ENCODE measurements at regions not wholly inside any gene's neighbourhood (a gene's known extent, or its start where the extent isn't known, plus 50 kb on each side); places are given as distances from the start of the nearest gene placed in this dataset.

DNA sequence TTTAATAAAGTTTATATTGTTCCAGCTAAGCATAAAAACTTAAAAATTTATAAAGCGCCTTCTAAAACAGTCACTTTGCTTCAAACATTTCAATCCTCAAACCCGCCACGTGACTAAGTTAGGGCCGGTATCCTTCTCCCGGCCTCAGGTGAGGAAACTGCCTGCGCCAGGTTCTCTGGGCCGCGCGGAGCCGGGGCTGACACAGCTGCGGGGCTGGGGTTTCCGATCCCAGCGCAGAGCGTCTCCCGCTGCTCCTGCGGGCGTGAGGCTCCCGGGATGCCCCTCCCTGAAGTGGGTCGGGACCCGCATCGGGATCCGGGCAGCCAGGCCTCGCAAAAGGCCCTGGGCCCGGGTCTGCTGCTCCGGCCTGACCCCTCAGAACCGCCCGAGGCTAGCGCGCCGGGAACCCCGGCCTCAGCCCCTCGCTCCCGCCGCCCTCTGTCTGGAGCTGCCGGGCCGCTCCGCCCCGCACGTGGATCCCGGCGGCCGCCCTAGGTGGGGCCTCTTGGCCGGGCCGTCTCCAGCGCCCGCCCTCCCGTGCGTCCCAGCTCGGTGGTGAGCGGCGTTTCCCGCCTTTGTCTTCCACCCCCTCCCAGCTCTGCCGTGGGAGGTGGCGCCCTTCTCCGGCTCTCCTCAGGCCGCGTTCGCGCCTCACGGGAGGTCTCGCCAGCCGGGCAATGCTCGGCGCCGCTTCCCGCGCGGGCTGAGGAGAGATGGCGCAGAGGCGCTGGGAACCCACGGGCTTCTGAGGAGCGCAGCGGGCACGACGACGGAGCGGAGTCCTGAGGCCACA is 267.9 kb downstream of the DLL1 start:
- Histone ChIP-seq H3K27ac (ENCODE audit: low read depth, low read length) (no peak overlapping the region), H3K36me3 (ENCODE audit: insufficient read depth, low read length) (no peaks in the 10 kb centered on the region), H3K4me1 (ENCODE audit: insufficient read depth, low read length) (peaks cover 10% of the 10 kb centered on the region; the same call in 1 of the 2 replicates), H3K9me3 (ENCODE audit: insufficient read depth, low read depth, low read length) (no peaks in the 10 kb centered on the region), H3K9ac (ENCODE audit: low read depth, low read length) (no peak overlapping the region), H3K27me3 (ENCODE audit: insufficient read depth, low read length) (no peaks in the 10 kb centered on the region; the same call in 1 of the 2 replicates), H3K4me3 (ENCODE audit: low read length) (no peak overlapping the region)
- 95% methylated on average over 77 of the region's 77 CpGs for WGBS

DNA sequence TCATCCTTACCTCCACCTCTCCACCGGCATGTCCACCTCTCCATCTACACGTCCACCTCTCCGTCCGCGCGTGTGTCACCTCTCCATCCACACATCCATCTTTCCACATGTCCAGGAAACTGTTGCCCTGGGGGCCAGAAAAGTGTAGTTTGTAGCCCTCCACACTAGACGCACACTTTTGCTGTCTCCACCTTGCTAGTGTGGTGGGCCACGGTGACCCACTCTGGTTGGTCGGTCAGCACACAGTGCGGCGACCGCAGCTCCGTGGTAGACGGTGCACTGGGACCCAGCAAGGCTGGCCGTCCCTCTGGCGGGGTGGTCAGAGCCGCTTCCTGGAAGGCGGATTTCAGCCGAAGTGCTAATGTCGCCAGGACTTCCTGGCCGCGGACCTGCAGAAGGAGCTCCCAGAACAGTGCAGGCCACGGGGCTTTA is 268.6 kb downstream of the DLL1 start:
- 96% methylated on average over 23 of the region's 23 CpGs for WGBS
- no peaks in the 10 kb centered on the region for H3K9me3 ChIP-seq (ENCODE audit: insufficient read depth, low read depth, low read length)
- H3K27me3 ChIP-seq (ENCODE audit: insufficient read depth, low read length), result no peaks in the 10 kb centered on the region; the same call in 1 of the 2 replicates
- H3K36me3 ChIP-seq (ENCODE audit: insufficient read depth, low read length), result no peaks in the 10 kb centered on the region
- H3K4me1 ChIP-seq (ENCODE audit: insufficient read depth, low read length), result peaks cover 10% of the 10 kb centered on the region; the same call in 1 of the 2 replicates
- H3K9ac ChIP-seq (ENCODE audit: low read depth, low read length), result no peak overlapping the region
- H3K4me3 ChIP-seq (ENCODE audit: low read length), result no peak overlapping the region
- no peak overlapping the region for H3K27ac ChIP-seq (ENCODE audit: low read depth, low read length)

DNA sequence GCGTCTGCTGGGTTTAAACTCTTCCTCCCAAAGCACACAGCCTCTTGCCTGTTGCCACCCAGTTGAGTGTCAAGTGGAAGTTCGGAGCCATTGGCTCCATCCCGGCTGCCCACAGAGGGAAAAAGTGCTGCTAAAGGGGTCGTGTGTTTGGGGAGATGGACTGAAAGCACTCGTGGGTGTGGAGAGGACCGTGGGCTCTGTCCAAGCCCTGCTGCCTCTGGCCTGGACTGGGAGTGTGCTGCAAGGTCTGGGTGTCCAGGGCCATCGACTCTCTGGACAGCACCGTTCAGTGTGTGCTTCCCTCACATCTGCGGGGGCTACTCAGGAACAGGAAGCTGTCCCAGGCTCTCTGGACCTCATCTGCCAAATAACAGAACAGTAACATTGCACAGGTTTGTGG is 269.3 kb downstream of the DLL1 start:
- WGBS, result 94% methylated on average over 9 of the region's 9 CpGs

DNA sequence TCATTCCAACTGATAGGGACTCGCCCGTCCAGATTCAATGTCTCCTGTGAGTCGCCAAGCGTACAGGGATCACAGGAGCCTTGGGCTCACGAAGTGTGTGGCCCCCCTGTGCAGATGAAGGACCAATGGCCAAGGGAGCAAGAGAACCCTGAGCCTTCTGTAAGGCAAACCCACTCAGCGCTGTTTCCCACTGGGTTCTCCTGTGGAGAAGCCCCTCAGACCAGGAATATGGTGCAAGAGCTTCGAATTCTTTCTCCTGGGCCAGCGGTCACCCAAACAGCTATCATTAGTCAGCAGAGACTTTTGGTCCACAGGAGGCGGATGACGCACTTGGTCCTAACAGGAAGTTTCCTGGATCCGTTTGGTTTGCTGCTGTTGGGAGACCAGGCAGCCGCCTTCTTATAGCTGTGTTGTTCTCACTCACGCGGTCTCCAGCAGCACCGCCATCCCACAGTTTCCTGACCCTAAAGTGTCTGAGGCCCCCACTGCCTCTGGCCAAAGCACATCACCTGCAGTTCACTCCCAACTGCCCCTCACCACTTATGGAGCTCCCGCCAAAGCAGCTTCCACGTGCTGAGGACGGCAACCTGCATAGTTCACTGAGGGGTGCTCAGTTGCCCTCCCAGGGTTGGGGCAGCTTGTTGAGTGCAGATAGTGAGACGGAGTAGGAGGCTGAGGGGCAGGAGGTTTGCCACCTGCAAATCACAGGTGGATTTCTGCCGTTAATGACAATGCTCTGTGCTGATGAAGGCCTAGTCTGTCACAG is 268.6 kb downstream of the ERMARD start:
- Histone ChIP-seq H3K27ac (ENCODE audit: low read depth, low read length) (no peak overlapping the region), H3K4me3 (ENCODE audit: low read length) (no peak overlapping the region), H3K27me3 (ENCODE audit: insufficient read depth, low read length) (peaks cover 9% of the 10 kb centered on the region; the same call in 1 of the 2 replicates), H3K9ac (ENCODE audit: low read depth, low read length) (no peak overlapping the region), H3K36me3 (ENCODE audit: insufficient read depth, low read length) (no peaks in the 10 kb centered on the region), H3K9me3 (ENCODE audit: insufficient read depth, low read depth, low read length) (no peaks in the 10 kb centered on the region), H3K4me1 (ENCODE audit: insufficient read depth, low read length) (no peaks in the 10 kb centered on the region)
- WGBS, result 94% methylated on average over 20 of the region's 20 CpGs

More for the DNA sequence above, 269.3 kb downstream of the DLL1 start:
- Histone ChIP-seq H3K4me1 (ENCODE audit: insufficient read depth, low read length) (peaks cover 8% of the 10 kb centered on the region; the same call in 1 of the 2 replicates), H3K27ac (ENCODE audit: low read depth, low read length) (no peak overlapping the region), H3K9me3 (ENCODE audit: insufficient read depth, low read depth, low read length) (no peaks in the 10 kb centered on the region), H3K4me3 (ENCODE audit: low read length) (no peak overlapping the region), H3K9ac (ENCODE audit: low read depth, low read length) (no peak overlapping the region), H3K36me3 (ENCODE audit: insufficient read depth, low read length) (no peaks in the 10 kb centered on the region), H3K27me3 (ENCODE audit: insufficient read depth, low read length) (peaks cover 6% of the 10 kb centered on the region; the same call in 1 of the 2 replicates)

DNA sequence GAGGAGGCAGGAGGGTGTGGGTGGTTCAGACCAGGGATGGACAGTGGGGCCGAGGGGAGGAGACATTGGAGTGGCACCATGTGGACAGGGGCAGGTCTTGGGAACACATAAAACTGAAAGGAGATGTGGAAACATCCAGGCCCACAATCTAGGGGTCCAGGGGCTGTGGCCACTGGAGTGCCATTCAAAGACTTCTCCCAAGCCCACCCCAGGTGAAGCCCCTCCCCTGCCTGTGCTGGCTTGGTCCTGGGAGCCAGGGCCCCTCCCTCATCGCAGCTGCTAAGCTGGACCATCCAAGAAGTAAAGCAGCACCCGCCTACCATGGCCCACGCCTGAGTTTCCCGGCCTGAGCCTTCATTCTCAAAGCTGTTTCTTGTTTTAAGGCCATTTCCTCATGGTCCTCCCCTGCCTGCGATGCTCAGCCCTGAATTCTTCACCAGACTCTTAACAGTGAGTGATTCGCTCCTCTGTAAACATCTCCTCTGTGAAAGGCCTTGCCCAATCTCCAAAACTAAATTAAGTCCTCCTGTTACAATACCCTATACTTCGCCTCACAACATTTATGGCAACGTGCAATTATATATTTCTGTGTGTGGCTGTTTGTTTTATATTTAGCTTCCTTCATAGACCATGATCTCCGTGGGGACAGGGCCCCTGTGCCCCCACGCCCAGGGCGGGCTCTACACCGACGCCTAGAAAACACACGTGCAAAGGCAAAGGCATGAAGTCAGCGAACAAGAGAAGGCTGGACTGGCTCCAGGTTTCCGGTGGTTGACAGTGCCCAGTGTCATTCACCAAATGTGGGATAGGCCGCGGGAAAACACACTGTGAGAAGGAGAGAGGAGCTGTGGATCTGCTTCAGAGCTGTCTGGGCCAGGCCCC is 267.8 kb downstream of the ERMARD start:
- Histone ChIP-seq H3K4me3 (ENCODE audit: low read length) (no peak overlapping the region), H3K27ac (ENCODE audit: low read depth, low read length) (no peak overlapping the region), H3K9ac (ENCODE audit: low read depth, low read length) (no peak overlapping the region), H3K4me1 (ENCODE audit: insufficient read depth, low read length) (no peaks in the 10 kb centered on the region), H3K36me3 (ENCODE audit: insufficient read depth, low read length) (no peaks in the 10 kb centered on the region), H3K9me3 (ENCODE audit: insufficient read depth, low read depth, low read length) (no peaks in the 10 kb centered on the region), H3K27me3 (ENCODE audit: insufficient read depth, low read length) (peaks cover 10% of the 10 kb centered on the region; the same call in 1 of the 2 replicates)
- 88% methylated on average over 18 of the region's 19 CpGs for WGBS

DNA sequence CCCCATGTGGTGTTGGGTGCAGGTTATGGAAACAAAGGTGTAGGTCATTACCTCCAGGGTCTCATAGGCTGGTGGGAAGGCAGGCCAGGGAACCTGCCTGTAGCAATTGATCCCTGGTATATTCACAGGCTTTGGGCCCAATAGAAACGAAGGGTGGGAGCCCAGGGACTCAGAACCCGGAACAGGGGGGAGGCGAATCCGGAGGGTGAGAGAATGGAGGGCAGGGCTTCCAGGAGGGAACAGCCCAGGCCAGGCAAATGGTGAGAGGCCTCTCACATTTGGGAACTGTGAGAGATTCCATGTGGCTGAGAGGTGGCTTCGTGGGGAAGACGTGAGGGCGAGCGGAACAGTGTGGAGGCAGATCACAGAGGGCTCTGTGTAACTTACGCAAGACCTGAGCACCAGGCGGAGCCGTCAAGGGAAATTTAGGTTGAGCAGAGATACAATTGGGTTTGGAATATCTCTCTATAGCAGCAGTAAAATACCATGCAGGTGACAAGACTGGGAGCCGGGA is 267.1 kb downstream of the ERMARD start:
- H3K27ac ChIP-seq (ENCODE audit: low read depth, low read length), result no peak overlapping the region
- no peaks in the 10 kb centered on the region for H3K36me3 ChIP-seq (ENCODE audit: insufficient read depth, low read length)
- 94% methylated on average over 12 of the region's 12 CpGs for WGBS
- no peak overlapping the region for H3K4me3 ChIP-seq (ENCODE audit: low read length)
- no peaks in the 10 kb centered on the region for H3K4me1 ChIP-seq (ENCODE audit: insufficient read depth, low read length)
- no peak overlapping the region for H3K9ac ChIP-seq (ENCODE audit: low read depth, low read length)
- peaks cover 10% of the 10 kb centered on the region; the same call in 1 of the 2 replicates for H3K27me3 ChIP-seq (ENCODE audit: insufficient read depth, low read length)
- 0 out of 2 replicates have a peak, but pooled peaks cover under 1% of the 10 kb centered on the region for H3K9me3 ChIP-seq (ENCODE audit: insufficient read depth, low read depth, low read length)

DNA sequence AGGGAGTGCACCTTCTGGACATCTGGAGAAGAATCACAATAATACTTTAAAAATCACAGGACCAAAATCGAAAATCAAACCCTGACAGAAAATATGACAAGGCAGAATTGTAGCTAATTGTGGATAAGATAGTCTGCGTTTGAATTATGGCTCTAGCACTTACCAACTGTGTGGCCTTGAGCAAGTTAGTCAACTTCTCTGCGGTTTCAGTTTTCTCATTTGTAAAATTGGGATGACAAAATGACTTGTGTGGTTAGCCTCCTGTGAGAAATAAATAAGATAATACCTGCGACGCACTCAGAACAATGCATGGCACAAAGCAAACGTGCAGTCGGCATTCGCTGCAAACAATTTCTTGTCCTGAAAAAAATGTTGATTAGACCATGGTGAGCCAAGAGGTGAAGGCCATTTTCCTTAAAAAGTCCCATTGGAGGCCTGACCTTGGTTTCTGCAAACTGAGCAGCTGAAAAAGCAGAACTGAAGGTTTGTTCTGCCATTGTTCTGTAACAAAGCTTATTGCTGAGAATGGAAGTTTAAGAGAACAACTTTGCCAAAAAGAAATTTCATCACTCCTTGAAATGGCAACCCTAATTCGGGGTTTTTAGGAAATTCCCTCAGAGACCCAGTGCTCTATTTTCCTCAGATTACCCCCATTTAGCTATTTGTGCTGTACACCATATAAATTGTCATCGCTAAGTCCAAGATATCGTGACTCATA is 266.3 kb downstream of the ERMARD start:
- Histone ChIP-seq H3K9me3 (ENCODE audit: insufficient read depth, low read depth, low read length) (0 out of 2 replicates have a peak, but pooled peaks cover 3% of the 10 kb centered on the region), H3K4me1 (ENCODE audit: insufficient read depth, low read length) (no peaks in the 10 kb centered on the region), H3K36me3 (ENCODE audit: insufficient read depth, low read length) (no peaks in the 10 kb centered on the region), H3K4me3 (ENCODE audit: low read length) (no peak overlapping the region), H3K9ac (ENCODE audit: low read depth, low read length) (no peak overlapping the region), H3K27me3 (ENCODE audit: insufficient read depth, low read length) (peaks cover 10% of the 10 kb centered on the region; the same call in 1 of the 2 replicates), H3K27ac (ENCODE audit: low read depth, low read length) (no peak overlapping the region)
- whole genome bisulfite sequencing, result 95% methylated on average over 11 of the region's 11 CpGs

DNA sequence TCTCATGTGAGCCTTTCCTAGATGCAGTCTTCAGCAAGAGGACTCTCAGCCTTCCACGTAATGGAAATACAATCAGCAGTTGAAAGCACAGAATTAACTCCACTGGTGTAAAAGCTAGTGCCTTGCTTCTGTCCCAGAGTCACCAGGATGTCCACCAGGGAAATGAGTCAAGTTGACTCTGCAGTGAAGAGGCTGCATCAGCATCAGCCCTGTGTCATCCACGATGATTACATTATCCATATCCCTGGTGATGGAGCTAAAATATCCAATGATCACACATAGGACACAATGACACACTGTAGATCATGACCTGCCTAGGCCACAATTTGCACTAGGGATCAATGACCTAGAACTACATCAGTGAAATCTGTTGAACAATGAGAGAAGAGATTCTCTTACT is 262.4 kb downstream of the ERMARD start:
- 0 out of 2 replicates have a peak, but pooled peaks cover 3% of the 10 kb centered on the region for H3K9me3 ChIP-seq (ENCODE audit: insufficient read depth, low read depth, low read length)
- H3K27me3 ChIP-seq (ENCODE audit: insufficient read depth, low read length), result 0 out of 2 replicates have a peak, but pooled peaks cover 10% of the 10 kb centered on the region
- no peak overlapping the region for H3K4me3 ChIP-seq (ENCODE audit: low read length)
- H3K27ac ChIP-seq (ENCODE audit: low read depth, low read length), result no peak overlapping the region
- peaks cover 11% of the 10 kb centered on the region for H3K4me1 ChIP-seq (ENCODE audit: insufficient read depth, low read length)
- WGBS, result 91% methylated on average over 2 of the region's 2 CpGs
- no peaks in the 10 kb centered on the region for H3K36me3 ChIP-seq (ENCODE audit: insufficient read depth, low read length)
- no peak overlapping the region for H3K9ac ChIP-seq (ENCODE audit: low read depth, low read length)

DNA sequence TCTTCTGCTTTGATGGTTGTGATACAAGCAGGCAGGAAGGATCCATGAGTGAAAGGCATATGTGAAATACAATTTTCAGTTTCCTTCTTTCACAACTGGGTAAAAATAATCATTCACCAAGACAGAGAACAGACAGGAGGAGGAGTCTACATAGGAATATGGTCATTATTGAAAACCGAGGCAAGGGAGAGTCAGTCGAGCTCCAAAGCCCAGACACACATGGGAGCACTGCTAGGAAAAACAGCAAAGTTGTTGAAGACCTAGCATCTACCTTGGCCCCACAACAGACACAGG is 260.6 kb downstream of the ERMARD start:
- H3K4me3 ChIP-seq (ENCODE audit: low read length), result no peak overlapping the region
- 0 out of 2 replicates have a peak, but pooled peaks cover 3% of the 10 kb centered on the region for H3K9me3 ChIP-seq (ENCODE audit: insufficient read depth, low read depth, low read length)
- 0 out of 2 replicates have a peak, but pooled peaks cover 14% of the 10 kb centered on the region for H3K27me3 ChIP-seq (ENCODE audit: insufficient read depth, low read length)
- no peak overlapping the region for H3K9ac ChIP-seq (ENCODE audit: low read depth, low read length)
- no peaks in the 10 kb centered on the region for H3K36me3 ChIP-seq (ENCODE audit: insufficient read depth, low read length)
- WGBS, result 98% methylated on average over 2 of the region's 2 CpGs
- peaks cover 28% of the 10 kb centered on the region for H3K4me1 ChIP-seq (ENCODE audit: insufficient read depth, low read length)
- H3K27ac ChIP-seq (ENCODE audit: low read depth, low read length), result no peak overlapping the region

All from HUES64 (cell line).